HG02571 (cell line): ENCODE measurements at regions not wholly inside any gene's neighbourhood (a gene's known extent, or its start where the extent isn't known, plus 50 kb on each side); places are given as distances from the start of the nearest gene placed in this dataset.

Source experiments
- ATAC-seq: cut with Tn5 transposase; IDR thresholded peaks from one replicate; pipeline ENCODE4 v1.9.1; 2021; ENCODE audit warnings: mild to moderate bottlenecking, moderate library complexity; ENCODE audit not compliant: unreplicated experiment

GRCh38 chr1:217010253-217010652, 287.0 kb upstream of the ESRRG start:
- no peak for ATAC-seq

- ATAC-seq = no peak
These were observed 286.1 kb upstream of the ESRRG start for GRCh38 chr1:217009376-217009775.

GRCh38 chr1:217004776-217005436, 281.7 kb upstream of the ESRRG start:
- no peak for ATAC-seq

GRCh38 chr1:217003355-217003754, 280.1 kb upstream of the ESRRG start:
- no peak for ATAC-seq

- ATAC-seq = no peak
These were observed 274.6 kb upstream of the ESRRG start for GRCh38 chr1:216997831-216998230.

GRCh38 chr1:216997069-216997468, 273.8 kb upstream of the ESRRG start:
- ATAC-seq = no peak

- ATAC-seq = no peak
These were observed 261.3 kb upstream of the ESRRG start for GRCh38 chr1:216984536-216984935.

GRCh38 chr1:216983823-216984222, 260.6 kb upstream of the ESRRG start:
- ATAC-seq = no peak

GRCh38 chr1:216961516-216961915, 238.3 kb upstream of the ESRRG start:
- no peak for ATAC-seq

- no peak for ATAC-seq
These were observed 237.5 kb upstream of the ESRRG start for GRCh38 chr1:216960716-216961115.

GRCh38 chr1:216958569-216958968, 235.3 kb upstream of the ESRRG start:
- no peak for ATAC-seq

GRCh38 chr1:216953495-216953894, 230.3 kb upstream of the ESRRG start:
- no peak for ATAC-seq

GRCh38 chr1:216952864-216953263, 229.6 kb upstream of the ESRRG start:
- ATAC-seq = no peak

- no peak for ATAC-seq
These were observed 222.4 kb upstream of the ESRRG start for GRCh38 chr1:216945538-216946080.

- ATAC-seq = no peak
These were observed 221.8 kb upstream of the ESRRG start for GRCh38 chr1:216944864-216945510.

GRCh38 chr1:216937491-216937890, 214.3 kb upstream of the ESRRG start:
- ATAC-seq = no peak

GRCh38 chr1:216936779-216937178, 213.6 kb upstream of the ESRRG start:
- ATAC-seq = no peak

GRCh38 chr1:216935901-216936300, 212.7 kb upstream of the ESRRG start:
- no peak for ATAC-seq

GRCh38 chr1:216932424-216932823, 209.2 kb upstream of the ESRRG start:
- ATAC-seq = no peak

- ATAC-seq = no peak
These were observed 206.8 kb upstream of the ESRRG start for GRCh38 chr1:216929870-216930582.

GRCh38 chr1:216927633-216928032, 204.4 kb upstream of the ESRRG start:
- ATAC-seq = no peak
